B cell (primary cell): ENCODE measurements at regions not wholly inside any gene's neighbourhood (a gene's known extent, or its start where the extent isn't known, plus 50 kb on each side); places are given as distances from the start of the nearest gene placed in this dataset. TPM values are rescaled to one million over a fixed set of nuclear protein-coding genes. Genes with fewer than 3 reads are reported as not detected.

Experiments
- ATAC-seq: fragments of 200-7000 bp; cut with Tn5 transposase; one replicate; pipeline ENCODE4 v1.10.0; 2021; ENCODE audit warnings: low read depth, mild to moderate bottlenecking, moderate number of reproducible peaks, moderate library complexity
- CTCF ChIA-PET: fragments of 350-600 bp; sonication (Branson Sonifier 250); formaldehyde crosslinking; loops from one replicate; lab custom pipeline; 2021; ENCODE audit warnings: antibody characterized with exemption, inconsistent platforms; lab: Charles Lee
- POLR2A ChIA-PET: fragments of 350-600 bp; sonication (Branson Sonifier 250); formaldehyde crosslinking; loops from one replicate; lab custom pipeline; 2021; ENCODE audit warnings: antibody characterized with exemption; lab: Charles Lee
- DNase-seq: peaks from one replicate; pipeline ENCODE4 v3.0.0; 2013
- H2AFZ ChIP-seq: 2 replicates; pipeline ENCODE4 v1.6.1; 2012; ENCODE audit warnings: mild to moderate bottlenecking, low read depth, low read length; ENCODE audit not compliant: insufficient read depth, poor library complexity, severe bottlenecking
- H3K27ac ChIP-seq, 2 donors: 1 replicate in 1 of 2; 2 replicates in 1 of 2; pipeline ENCODE4 v1.5.1; 2012 to 2013; ENCODE audit warnings: low read length in 2 of 2, mild to moderate bottlenecking in 2 of 2, moderate library complexity in 1 of 2
- H3K27me3 ChIP-seq, 4 experiments: fragments of 200-600 bp in 1 of 4; sonication (generic) in 1 of 4; replicated peaks in 1 of 4; 1 replicate in 2 of 4; 2 replicates in 2 of 4; pipeline versions ENCODE4 v1.6.1 to v1.7.0; 2013 to 2016; ENCODE audit warnings: low read length in 3 of 4, mild to moderate bottlenecking in 2 of 4, mixed read lengths in 1 of 4, moderate library complexity in 1 of 4; ENCODE audit not compliant: insufficient read depth in 4 of 4, control insufficient read depth in 3 of 4; ENCODE audit errors: control extremely low read depth in 1 of 4
- H3K36me3 ChIP-seq, 2 experiments: replicated peaks in 1 of 2; 1 replicate in 1 of 2; 2 replicates in 1 of 2; pipeline versions ENCODE4 v1.6.1 to v1.7.1; 2013; ENCODE audit warnings: low read length in 1 of 2; ENCODE audit not compliant: insufficient read depth in 2 of 2, control insufficient read depth in 1 of 2; ENCODE audit errors: control extremely low read depth in 1 of 2, extremely low read depth in 1 of 2
- H3K4me1 ChIP-seq, 2 donors: fragments of 200-600 bp in 1 of 2; sonication (generic) in 1 of 2; 1 replicate in 1 of 2; 2 replicates in 1 of 2; pipeline versions ENCODE4 v1.5.1 to v1.6.1; 2013 to 2017; ENCODE audit warnings: low read length in 2 of 2; ENCODE audit not compliant: control insufficient read depth in 2 of 2, insufficient read depth in 2 of 2
- H3K4me2 ChIP-seq: replicated peaks from 2 replicates; pipeline ENCODE3; 2012; ENCODE audit warnings: mild to moderate bottlenecking, low read depth, low read length; ENCODE audit not compliant: poor library complexity, severe bottlenecking
- H3K4me3 ChIP-seq, 5 experiments: fragments of 200-600 bp in 1 of 5; sonication (generic) in 1 of 5; 1 replicate in 3 of 5; 2 replicates in 2 of 5; pipeline versions ENCODE4 v1.5.1 to v1.7.0; 2011 to 2016; ENCODE audit warnings: low read length in 4 of 5, mild to moderate bottlenecking in 4 of 5, low read depth in 2 of 5, control low read depth in 1 of 5, moderate library complexity in 1 of 5; ENCODE audit not compliant: insufficient read depth in 1 of 5; ENCODE audit errors: control extremely low read depth in 1 of 5, extremely low read depth in 1 of 5
- H3K79me2 ChIP-seq: fragments of 200-600 bp; sonication (generic); one replicate; pipeline ENCODE4 v1.6.0; 2016; ENCODE audit warnings: low read length; ENCODE audit not compliant: control insufficient read depth, insufficient read depth
- H3K9ac ChIP-seq: fragments of 200-600 bp; sonication (generic); 2 replicates; pipeline ENCODE4 v1.6.1; 2017; ENCODE audit warnings: mild to moderate bottlenecking, low read length, moderate library complexity
- H3K9me3 ChIP-seq, 3 donors: one replicate each; pipeline versions ENCODE4 v1.6.1 to v1.7.1; 2013; ENCODE audit warnings: low read length in 2 of 3; ENCODE audit not compliant: control insufficient read depth in 2 of 3, insufficient read depth in 1 of 3; ENCODE audit errors: control extremely low read depth in 1 of 3
- H4K20me1 ChIP-seq: 2 replicates; pipeline ENCODE4 v1.6.0; 2012; ENCODE audit warnings: mild to moderate bottlenecking, low read length; ENCODE audit not compliant: insufficient read depth, control insufficient read depth, poor library complexity, severe bottlenecking
- H3K27ac Mint-ChIP-seq: one replicate; pipeline ENCODE4 v1.8.0; 2021; ENCODE audit warnings: mixed read lengths
- H3K27me3 Mint-ChIP-seq: one replicate; pipeline ENCODE4 v1.8.0; 2021; ENCODE audit warnings: mixed read lengths
- H3K4me1 Mint-ChIP-seq: one replicate; pipeline ENCODE4 v1.8.0; 2021; ENCODE audit warnings: mixed read lengths
- H3K4me3 Mint-ChIP-seq: one replicate; pipeline ENCODE4 v1.8.0; 2021; ENCODE audit warnings: mixed read lengths
- H3K9me3 Mint-ChIP-seq: one replicate; pipeline ENCODE4 v1.8.0; 2022; ENCODE audit warnings: mixed read lengths; ENCODE audit not compliant: insufficient read depth
- EZH2 ChIP-seq: IDR thresholded peaks from 2 replicates; pipeline ENCODE4 v1.6.1; 2012; ENCODE audit warnings: borderline replicate concordance, low read depth, mild to moderate bottlenecking, moderate library complexity, low read length; ENCODE audit not compliant: insufficient read depth, poor library complexity, severe bottlenecking
- WGBS: methylation state at CpG from one replicate; pipeline ENCODE4 v1.1.5; 2013; ENCODE audit warnings: missing lambda C conversion rate; ENCODE audit not compliant: insufficient coverage; 5-methylcytosine and 5-hydroxymethylcytosine counted together
- intact Hi-C: fragments of 100-400 bp; cut with micrococcal nuclease; formaldehyde crosslinking; loops from one replicate; pipeline ENCODE4 v1.10.0; 2022
- small RNA-seq: library from RNA; depleted of rRNA; stranded (forward); fragments of <200 nt; gene quantifications from one replicate; pipeline ENCODE3, GENCODE V24; 2012; ENCODE audit warnings: low replicate concordance, low read depth; ENCODE audit not compliant: insufficient read length
- TF ChIP-seq, protein P1 (sequence below): fragments of 200-600 bp; IDR thresholded peaks from one replicate; pipeline ENCODE4 v1.8.0; 2022; ENCODE audit warnings: antibody characterized with exemption, mild to moderate bottlenecking

DNA sequence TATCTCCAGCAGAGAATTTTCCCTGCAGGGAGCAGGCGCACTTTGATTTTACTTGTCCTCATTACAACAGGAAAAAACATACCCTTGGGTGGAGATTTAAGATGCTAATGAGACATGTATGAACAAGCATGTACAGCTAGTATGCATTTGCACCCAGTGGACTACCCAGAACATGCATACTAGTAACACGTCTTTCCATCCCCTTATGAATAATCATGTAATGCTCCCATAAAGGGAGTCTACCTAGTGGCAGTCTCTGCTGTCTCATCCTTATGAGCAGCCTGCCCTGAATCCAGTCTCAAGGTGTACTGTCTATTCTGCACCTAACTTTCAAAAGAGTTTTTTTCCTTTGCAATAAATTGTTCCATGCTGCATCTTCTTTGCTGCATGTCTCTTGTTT lies 1222.0 kb downstream of the ROBO1 start:
- Mint-ChIP-seq H3K9me3 (peaks cover 8% of the 10 kb centered on the region), H3K4me1 (no peaks in the 10 kb centered on the region), H3K27me3 (no peaks in the 10 kb centered on the region), H3K27ac (no peak overlapping the region), H3K4me3 (no peak overlapping the region)
- intact Hi-C loops = no loop called here
- no peak overlapping the region for H2AFZ ChIP-seq
- H3K4me2 ChIP-seq = no peak overlapping the region
- no peak overlapping the region for H3K9ac ChIP-seq
- H3K9me3 ChIP-seq = no peaks in the 10 kb centered on the region
- no peaks in the 10 kb centered on the region for H3K4me1 ChIP-seq
- no peak overlapping the region for H3K27ac ChIP-seq
- H3K27me3 ChIP-seq = no peaks in the 10 kb centered on the region
- ATAC-seq = no peak
- no peak for DNase-seq
- no peaks in the 10 kb centered on the region for H4K20me1 ChIP-seq
- H3K4me3 ChIP-seq = no peak overlapping the region
- 100% methylated on average over 1 of the region's 2 CpGs for WGBS
- TF ChIP-seq, protein P1, sequence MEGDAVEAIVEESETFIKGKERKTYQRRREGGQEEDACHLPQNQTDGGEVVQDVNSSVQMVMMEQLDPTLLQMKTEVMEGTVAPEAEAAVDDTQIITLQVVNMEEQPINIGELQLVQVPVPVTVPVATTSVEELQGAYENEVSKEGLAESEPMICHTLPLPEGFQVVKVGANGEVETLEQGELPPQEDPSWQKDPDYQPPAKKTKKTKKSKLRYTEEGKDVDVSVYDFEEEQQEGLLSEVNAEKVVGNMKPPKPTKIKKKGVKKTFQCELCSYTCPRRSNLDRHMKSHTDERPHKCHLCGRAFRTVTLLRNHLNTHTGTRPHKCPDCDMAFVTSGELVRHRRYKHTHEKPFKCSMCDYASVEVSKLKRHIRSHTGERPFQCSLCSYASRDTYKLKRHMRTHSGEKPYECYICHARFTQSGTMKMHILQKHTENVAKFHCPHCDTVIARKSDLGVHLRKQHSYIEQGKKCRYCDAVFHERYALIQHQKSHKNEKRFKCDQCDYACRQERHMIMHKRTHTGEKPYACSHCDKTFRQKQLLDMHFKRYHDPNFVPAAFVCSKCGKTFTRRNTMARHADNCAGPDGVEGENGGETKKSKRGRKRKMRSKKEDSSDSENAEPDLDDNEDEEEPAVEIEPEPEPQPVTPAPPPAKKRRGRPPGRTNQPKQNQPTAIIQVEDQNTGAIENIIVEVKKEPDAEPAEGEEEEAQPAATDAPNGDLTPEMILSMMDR = no peak
- TF ChIP-seq EZH2 = no peak
- H3K36me3 ChIP-seq = no peaks in the 10 kb centered on the region
- H3K79me2 ChIP-seq = no peaks in the 10 kb centered on the region
- ChIA-PET CTCF (no interaction called here), POLR2A (no interaction called here)

Small RNA genes lying in the stretch of these regions (small RNA-seq; reads per million reads assigned to genes)
- gene RN7SKP61 (not detected), gene RN7SL647P (not detected), gene RNU6-217P (not detected)
